Hippocampal formation (tissue), 2 donors: ENCODE measurements at regions not wholly inside any gene's neighbourhood (a gene's known extent, or its start where the extent isn't known, plus 50 kb on each side); places are given as distances from the start of the nearest gene placed in this dataset.

Experiments
- DNase-seq, 2 donors: peaks; one replicate each; lab custom pipeline; 2025; lab: John Stamatoyannopoulos, UW

GRCh38 chr6:105909106-105909505, 177.0 kb upstream of the PRDM1 start:
- DNase-seq, result no peak

GRCh38 chr6:105907991-105908390, 178.1 kb upstream of the PRDM1 start:
- DNase-seq, result no peak

- DNase-seq, result no peak
Measured at GRCh38 chr6:105907301-105907700, 178.8 kb upstream of the PRDM1 start.

- DNase-seq, result no peak
Measured at GRCh38 chr6:105902401-105903031, 183.6 kb upstream of the PRDM1 start.

- no peak for DNase-seq
Measured at GRCh38 chr6:105901583-105901982, 184.6 kb upstream of the PRDM1 start.

- DNase-seq, result no peak
Measured at GRCh38 chr6:105900125-105900937, 185.8 kb upstream of the PRDM1 start.

GRCh38 chr6:105898286-105898685, 187.8 kb upstream of the PRDM1 start:
- no peak for DNase-seq

GRCh38 chr6:105897131-105897530, 189.0 kb upstream of the PRDM1 start:
- no peak for DNase-seq

- DNase-seq, result no peak
Measured at GRCh38 chr6:105896821-105897095, 189.4 kb upstream of the PRDM1 start.

GRCh38 chr6:105896052-105896820, 189.9 kb upstream of the PRDM1 start:
- no peak for DNase-seq

GRCh38 chr6:105894556-105894955, 191.6 kb upstream of the PRDM1 start:
- DNase-seq, result no peak

GRCh38 chr6:105893741-105894140, 192.4 kb upstream of the PRDM1 start:
- DNase-seq, result no peak

- DNase-seq, result no peak
Measured at GRCh38 chr6:105892577-105893262, 193.4 kb upstream of the PRDM1 start.

- no peak for DNase-seq
Measured at GRCh38 chr6:105890521-105891244, 195.5 kb upstream of the PRDM1 start.

GRCh38 chr6:105889902-105890301, 196.2 kb upstream of the PRDM1 start:
- no peak for DNase-seq

GRCh38 chr6:105886814-105887544, 199.2 kb upstream of the PRDM1 start:
- DNase-seq, result no peak

- DNase-seq, result no peak
Measured at GRCh38 chr6:105886066-105886813, 199.9 kb upstream of the PRDM1 start.

- no peak for DNase-seq
Measured at GRCh38 chr6:105884426-105884825, 201.7 kb upstream of the PRDM1 start.

GRCh38 chr6:105884011-105884410, 202.1 kb upstream of the PRDM1 start:
- no peak for DNase-seq

- no peak for DNase-seq
Measured at GRCh38 chr6:105882828-105883227, 203.3 kb upstream of the PRDM1 start.
